ENCODE measurements at regions not wholly inside any gene's neighbourhood (a gene's known extent, or its start where the extent isn't known, plus 50 kb on each side); places are given as distances from the start of the nearest gene placed in this dataset.
"Not testable (repeated sequence)": the region's sequence is repeated elsewhere in the genome, so short reads cannot be mapped to it uniquely, and the experiment has no call there.

DNA sequence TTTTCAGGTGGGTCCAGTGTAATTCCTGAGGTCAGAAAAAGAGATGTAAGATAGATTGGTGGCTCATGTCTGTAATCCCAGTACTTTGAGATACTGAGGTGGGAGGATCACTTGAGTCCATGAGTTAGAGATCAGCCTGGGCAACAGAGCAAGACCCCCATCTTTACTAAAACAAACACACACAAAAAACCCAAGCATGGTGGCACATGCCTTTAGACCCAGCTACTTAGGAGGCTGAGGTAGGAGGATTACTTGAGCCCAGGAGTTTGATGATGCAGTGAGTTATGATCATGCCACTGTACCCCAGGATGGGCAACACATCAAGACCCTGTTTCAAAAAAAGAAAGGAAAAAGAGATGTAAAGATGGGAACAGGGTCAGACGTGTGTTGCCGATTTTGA lies 857.4 kb upstream of the NDST4 start:
- FAIRE-seq (no peak), DNase-seq (ENCODE audit: insufficient read length, low spot score) (no peak)
- TF ChIP-seq, protein P1, sequence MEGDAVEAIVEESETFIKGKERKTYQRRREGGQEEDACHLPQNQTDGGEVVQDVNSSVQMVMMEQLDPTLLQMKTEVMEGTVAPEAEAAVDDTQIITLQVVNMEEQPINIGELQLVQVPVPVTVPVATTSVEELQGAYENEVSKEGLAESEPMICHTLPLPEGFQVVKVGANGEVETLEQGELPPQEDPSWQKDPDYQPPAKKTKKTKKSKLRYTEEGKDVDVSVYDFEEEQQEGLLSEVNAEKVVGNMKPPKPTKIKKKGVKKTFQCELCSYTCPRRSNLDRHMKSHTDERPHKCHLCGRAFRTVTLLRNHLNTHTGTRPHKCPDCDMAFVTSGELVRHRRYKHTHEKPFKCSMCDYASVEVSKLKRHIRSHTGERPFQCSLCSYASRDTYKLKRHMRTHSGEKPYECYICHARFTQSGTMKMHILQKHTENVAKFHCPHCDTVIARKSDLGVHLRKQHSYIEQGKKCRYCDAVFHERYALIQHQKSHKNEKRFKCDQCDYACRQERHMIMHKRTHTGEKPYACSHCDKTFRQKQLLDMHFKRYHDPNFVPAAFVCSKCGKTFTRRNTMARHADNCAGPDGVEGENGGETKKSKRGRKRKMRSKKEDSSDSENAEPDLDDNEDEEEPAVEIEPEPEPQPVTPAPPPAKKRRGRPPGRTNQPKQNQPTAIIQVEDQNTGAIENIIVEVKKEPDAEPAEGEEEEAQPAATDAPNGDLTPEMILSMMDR (IDR thresholded peaks at IDR 0.05; ENCODE audit: insufficient read depth, missing control alignments) = no peak

DNA sequence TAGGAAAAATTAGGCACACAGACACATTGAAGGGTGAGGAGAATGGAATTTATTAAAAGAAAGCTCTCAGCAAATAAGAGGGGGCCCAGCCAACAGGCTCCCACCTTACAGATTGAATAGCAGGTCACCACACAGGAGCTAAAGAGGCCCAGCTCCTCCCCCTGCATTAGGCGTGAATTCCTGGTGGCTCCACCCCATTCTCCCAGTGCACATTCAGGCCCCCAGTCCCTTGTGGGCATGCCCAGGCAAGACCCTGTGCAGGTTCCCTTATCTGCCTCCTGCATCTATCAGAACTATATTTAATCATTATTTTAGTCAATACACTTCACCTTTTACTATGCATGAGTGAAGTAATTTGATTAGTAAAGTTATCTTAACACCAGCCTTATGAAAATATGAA lies 856.3 kb upstream of the NDST4 start:
- FAIRE-seq (no peak), DNase-seq (ENCODE audit: insufficient read length, low spot score) (no peak)
- TF ChIP-seq, protein P1 (IDR thresholded peaks at IDR 0.05; ENCODE audit: insufficient read depth, missing control alignments) = no peak

DNA sequence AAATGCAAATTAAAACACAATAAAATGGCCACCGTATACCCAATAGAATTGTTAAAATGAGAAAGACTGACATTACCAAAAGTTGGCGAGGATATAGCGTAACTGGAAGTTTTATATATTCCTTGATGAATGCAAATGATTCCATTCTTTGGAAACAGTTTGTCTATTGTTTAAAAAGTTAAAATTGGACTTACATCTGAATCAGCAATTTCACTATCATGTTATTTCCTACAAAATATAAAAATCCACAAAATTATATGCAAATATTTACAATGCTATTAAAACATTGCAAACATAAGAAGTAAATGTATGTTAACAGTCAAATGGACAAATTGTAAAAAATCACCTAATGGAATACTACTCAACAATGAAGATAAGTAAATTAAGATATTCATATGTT lies 852.2 kb upstream of the NDST4 start:
- DNase-seq (ENCODE audit: insufficient read length, low spot score) (no peak), FAIRE-seq (no peak)
- TF ChIP-seq, protein P1 (IDR thresholded peaks at IDR 0.05; ENCODE audit: insufficient read depth, missing control alignments) = no peak

DNA sequence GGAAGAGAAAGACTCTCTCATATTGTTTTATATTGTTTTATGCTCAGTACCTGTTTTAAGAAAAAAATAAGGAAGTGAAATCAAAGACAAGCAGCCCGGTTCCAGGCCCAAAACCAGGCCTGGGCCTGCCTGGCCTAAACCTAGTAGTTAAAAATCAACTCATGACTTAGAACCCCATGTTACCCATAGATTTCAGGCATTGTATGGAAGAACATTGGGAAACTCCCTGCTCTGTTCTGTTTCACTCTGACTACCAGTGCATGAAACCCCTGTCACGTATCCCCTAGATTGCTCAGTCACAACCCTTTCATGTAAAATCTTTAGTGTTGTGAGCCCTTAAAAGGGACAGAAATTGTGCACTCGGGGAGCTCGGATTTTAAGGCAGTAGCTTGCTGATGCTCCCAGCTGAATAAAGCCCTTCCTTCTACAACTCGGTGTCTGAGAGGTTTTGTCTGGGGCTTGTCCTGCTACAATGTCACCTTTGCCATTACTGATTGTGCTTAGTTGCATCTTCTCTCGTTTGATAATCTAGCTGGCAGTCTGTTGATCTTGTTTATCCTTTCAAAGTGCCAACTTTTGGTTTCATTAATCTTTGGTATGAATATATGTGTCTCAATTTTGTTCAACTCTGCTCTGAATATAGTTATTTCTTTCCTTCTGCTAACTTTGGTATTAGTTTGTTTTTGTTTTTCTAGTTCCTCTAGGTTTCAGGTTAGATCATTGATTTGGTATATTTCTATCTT lies 842.8 kb upstream of the NDST4 start:
- not testable (repeated sequence) for FAIRE-seq

DNA sequence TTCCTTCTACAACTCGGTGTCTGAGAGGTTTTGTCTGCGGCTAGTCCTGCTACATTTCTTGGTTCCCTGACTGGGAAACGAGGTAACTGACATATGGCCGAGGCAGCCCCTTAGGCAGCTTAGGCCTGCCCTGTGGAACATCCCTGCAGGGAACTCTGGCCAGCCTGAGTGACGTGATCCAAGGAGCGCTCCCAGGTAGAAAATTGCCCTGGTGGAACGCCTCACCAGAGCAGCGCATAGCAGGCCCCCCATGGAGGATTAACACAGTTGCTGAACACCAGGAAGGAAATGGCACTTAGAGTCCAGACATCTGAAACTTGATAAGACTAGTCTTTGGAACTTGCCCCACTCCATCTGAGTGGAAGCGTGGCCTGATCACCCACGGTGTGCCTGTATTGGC lies 837.4 kb upstream of the NDST4 start:
- TF ChIP-seq, protein P1 (IDR thresholded peaks at IDR 0.05; ENCODE audit: insufficient read depth, missing control alignments) = no peak
- DNase-seq (ENCODE audit: insufficient read length, low spot score) (no peak), FAIRE-seq (no peak)

More for the DNA sequence above, 842.8 kb upstream of the NDST4 start:
- DNase-seq (ENCODE audit: insufficient read length, low spot score) = not testable (repeated sequence)

DNA sequence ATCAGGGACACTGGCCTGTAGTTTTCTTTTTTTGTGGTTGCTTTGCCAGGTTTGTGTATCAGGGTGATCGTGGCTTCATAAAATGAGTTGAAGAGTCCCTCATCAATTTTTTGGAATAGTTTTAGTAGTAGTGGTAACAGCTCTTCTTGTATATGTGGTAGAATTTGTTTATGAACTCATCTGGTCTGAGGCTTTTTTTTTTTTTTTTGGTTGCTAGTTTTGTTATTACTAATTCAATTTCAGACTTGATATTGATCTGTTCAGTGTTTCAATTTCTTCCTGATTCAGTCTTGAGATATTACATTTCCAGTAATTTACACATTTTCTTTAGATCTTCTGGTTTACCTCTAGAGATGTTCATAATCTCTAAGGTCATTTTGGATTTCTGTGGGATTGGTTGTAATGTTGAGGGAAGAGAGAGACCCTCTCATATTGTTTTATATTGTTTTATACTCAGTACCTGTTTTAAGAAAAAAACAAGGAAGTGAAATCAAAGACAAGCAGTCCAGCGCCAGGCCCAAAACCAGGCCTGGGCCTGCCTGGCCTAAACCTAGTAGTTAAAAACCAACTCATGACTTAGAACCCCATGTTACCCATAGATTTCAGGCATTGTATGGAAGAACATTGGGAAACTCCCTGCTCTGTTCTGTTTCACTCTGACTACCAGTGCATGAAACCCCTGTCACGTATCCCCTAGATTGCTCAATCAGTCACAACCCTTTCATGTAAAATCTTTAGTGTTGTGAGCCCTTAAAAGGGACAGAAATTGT lies 836.7 kb upstream of the NDST4 start:
- not testable (repeated sequence) for FAIRE-seq; DNase-seq (ENCODE audit: insufficient read length, low spot score)

DNA sequence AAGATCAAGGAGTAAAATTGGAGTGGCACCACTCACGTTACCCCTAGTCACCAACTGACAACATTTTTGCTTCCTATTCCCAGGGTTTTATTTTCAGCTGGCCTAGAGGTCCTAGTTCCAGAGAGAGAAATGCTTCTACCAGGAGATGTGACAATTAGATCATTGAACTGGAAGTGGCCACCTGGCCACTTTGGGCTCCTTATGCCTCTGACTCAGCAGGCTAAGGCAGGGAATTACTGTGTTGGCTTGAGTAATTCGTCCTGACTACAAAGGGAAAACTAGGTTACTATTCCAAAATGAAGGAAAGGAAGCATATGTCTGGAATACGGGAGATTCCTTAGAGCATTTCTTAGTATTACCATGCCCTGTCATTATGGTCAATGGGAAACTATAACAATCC lies 831.6 kb upstream of the NDST4 start:
- DNase-seq (ENCODE audit: insufficient read length, low spot score) = no peak
- FAIRE-seq = no peak
- TF ChIP-seq, protein P1 (IDR thresholded peaks at IDR 0.05; ENCODE audit: insufficient read depth, missing control alignments) = no peak
